ENCODE measurements at regions not wholly inside any gene's neighbourhood (a gene's known extent, or its start where the extent isn't known, plus 50 kb on each side); places are given as distances from the start of the nearest gene placed in this dataset.

GRCh38 chr9:11141357-11141756 lies 528.6 kb upstream of the PTPRD start:
- Histone ChIP-seq H3K27me3 (ENCODE audit: control insufficient read depth, insufficient read depth, low read length) (no peaks in the 10 kb centered on the region), H3K36me3 (ENCODE audit: control insufficient read depth, insufficient read depth, low read length) (no peaks in the 10 kb centered on the region), H3K4me3 (ENCODE audit: low read depth, low read length) (no peak overlapping the region)
- CTCF ChIA-PET: no interaction called here
- POLR2A ChIA-PET: no interaction called here
- no peak for TF ChIP-seq CTCF (IDR thresholded peaks at IDR 0.05; ENCODE audit: insufficient read depth, low read depth, low read length)
- no peak for DNase-seq (ENCODE audit: low read depth)

GRCh38 chr9:11142965-11143738 lies 530.4 kb upstream of the PTPRD start:
- no peak for TF ChIP-seq CTCF (IDR thresholded peaks at IDR 0.05; ENCODE audit: insufficient read depth, low read depth, low read length)
- CTCF ChIA-PET: no interaction called here
- H3K36me3 ChIP-seq (ENCODE audit: control insufficient read depth, insufficient read depth, low read length): no peaks in the 10 kb centered on the region
- H3K27me3 ChIP-seq (ENCODE audit: control insufficient read depth, insufficient read depth, low read length): no peaks in the 10 kb centered on the region
- DNase-seq (ENCODE audit: low read depth): no peak
- POLR2A ChIA-PET: no interaction called here
- no peak overlapping the region for H3K4me3 ChIP-seq (ENCODE audit: low read depth, low read length)

- Histone ChIP-seq H3K27me3 (ENCODE audit: control insufficient read depth, insufficient read depth, low read length) (no peaks in the 10 kb centered on the region), H3K4me3 (ENCODE audit: low read depth, low read length) (no peak overlapping the region), H3K36me3 (ENCODE audit: control insufficient read depth, insufficient read depth, low read length) (no peaks in the 10 kb centered on the region)
- ChIA-PET CTCF (no interaction called here), POLR2A (no interaction called here)
- TF ChIP-seq CTCF (IDR thresholded peaks at IDR 0.05; ENCODE audit: insufficient read depth, low read depth, low read length): no peak
- DNase-seq (ENCODE audit: low read depth): no peak
Measured at GRCh38 chr9:11144746-11145145, 531.9 kb upstream of the PTPRD start.

GRCh38 chr9:11148189-11148588 lies 535.4 kb upstream of the PTPRD start:
- H3K27me3 ChIP-seq (ENCODE audit: control insufficient read depth, insufficient read depth, low read length): no peaks in the 10 kb centered on the region
- CTCF ChIA-PET: interaction anchor here (0.8 kb wide), 1 partner anchor 9 kb away, joined by 3 read pairs; no protein-coding TSS in a partner anchor
- POLR2A ChIA-PET: no interaction called here
- no peak for DNase-seq (ENCODE audit: low read depth)
- H3K4me3 ChIP-seq (ENCODE audit: low read depth, low read length): no peak overlapping the region
- no peaks in the 10 kb centered on the region for H3K36me3 ChIP-seq (ENCODE audit: control insufficient read depth, insufficient read depth, low read length)
- TF ChIP-seq CTCF (IDR thresholded peaks at IDR 0.05; ENCODE audit: insufficient read depth, low read depth, low read length): no peak

- Histone ChIP-seq H3K27me3 (ENCODE audit: control insufficient read depth, insufficient read depth, low read length) (no peaks in the 10 kb centered on the region), H3K4me3 (ENCODE audit: low read depth, low read length) (no peak overlapping the region), H3K36me3 (ENCODE audit: control insufficient read depth, insufficient read depth, low read length) (no peaks in the 10 kb centered on the region)
- no peak for TF ChIP-seq CTCF (IDR thresholded peaks at IDR 0.05; ENCODE audit: insufficient read depth, low read depth, low read length)
- ChIA-PET POLR2A (no interaction called here), CTCF (no interaction called here)
- no peak for DNase-seq (ENCODE audit: low read depth)
Measured at GRCh38 chr9:11149065-11149464, 536.3 kb upstream of the PTPRD start.
